GM18519 (cell line): ENCODE measurements at regions not wholly inside any gene's neighbourhood (a gene's known extent, or its start where the extent isn't known, plus 50 kb on each side); places are given as distances from the start of the nearest gene placed in this dataset.
"Not testable (repeated sequence)": the region's sequence is repeated elsewhere in the genome, so short reads cannot be mapped to it uniquely, and the experiment has no call there.

ENCODE experiments used
- ATAC-seq: cut with Tn5 transposase; IDR thresholded peaks from one replicate; pipeline ENCODE4 v1.9.1; 2021; ENCODE audit warnings: mild to moderate bottlenecking, moderate library complexity; ENCODE audit not compliant: unreplicated experiment, low FRiP score

GRCh38 chr6:58307901-58308300 lies 990.5 kb downstream of the PRIM2 start:
- not testable (repeated sequence) for ATAC-seq

GRCh38 chr6:58332108-58332507 lies 1014.7 kb downstream of the PRIM2 start:
- ATAC-seq = not testable (repeated sequence)

- ATAC-seq = not testable (repeated sequence)
Observed at GRCh38 chr6:58342287-58342686, 1024.9 kb downstream of the PRIM2 start.

DNA sequence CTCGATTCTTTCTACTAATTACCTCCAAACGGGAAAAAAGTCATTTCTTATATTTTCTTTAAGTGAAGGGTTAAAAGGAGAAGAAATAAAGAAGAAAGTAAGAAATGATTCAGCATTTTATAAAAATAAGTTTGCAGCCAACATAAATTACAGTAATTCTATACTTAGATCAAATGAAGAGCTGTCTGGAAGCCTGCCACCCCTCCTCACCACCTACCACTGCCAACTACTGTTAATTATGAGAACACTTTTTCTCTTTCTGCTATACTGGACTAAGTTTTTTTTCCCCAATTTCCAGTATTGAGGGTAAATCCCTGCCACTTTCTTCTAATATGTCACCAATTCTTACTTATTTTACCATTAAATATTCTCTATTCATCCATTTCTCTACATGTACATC lies 1030.1 kb downstream of the PRIM2 start:
- not testable (repeated sequence) for ATAC-seq

GRCh38 chr6:58351619-58352018 lies 1034.2 kb downstream of the PRIM2 start:
- not testable (repeated sequence) for ATAC-seq

DNA sequence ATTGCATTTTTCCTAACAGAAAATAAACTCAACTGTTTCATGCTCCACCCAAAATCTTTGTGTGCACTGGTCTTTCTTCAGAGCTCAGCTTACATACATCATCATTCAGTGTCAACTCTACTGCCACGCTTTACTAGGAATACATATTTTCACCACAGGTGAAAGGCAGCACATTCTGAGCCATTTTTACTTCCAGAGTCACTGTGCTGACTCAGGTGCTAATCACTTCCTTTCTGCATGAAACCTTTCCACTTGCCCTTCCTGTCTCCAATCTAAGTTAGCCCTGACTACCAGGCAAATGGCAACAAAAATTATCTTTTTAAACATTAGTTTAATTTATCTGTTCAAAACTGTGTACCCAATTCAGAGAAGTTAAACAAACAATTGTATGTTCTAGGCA lies 1041.0 kb downstream of the PRIM2 start:
- ATAC-seq = not testable (repeated sequence)

DNA sequence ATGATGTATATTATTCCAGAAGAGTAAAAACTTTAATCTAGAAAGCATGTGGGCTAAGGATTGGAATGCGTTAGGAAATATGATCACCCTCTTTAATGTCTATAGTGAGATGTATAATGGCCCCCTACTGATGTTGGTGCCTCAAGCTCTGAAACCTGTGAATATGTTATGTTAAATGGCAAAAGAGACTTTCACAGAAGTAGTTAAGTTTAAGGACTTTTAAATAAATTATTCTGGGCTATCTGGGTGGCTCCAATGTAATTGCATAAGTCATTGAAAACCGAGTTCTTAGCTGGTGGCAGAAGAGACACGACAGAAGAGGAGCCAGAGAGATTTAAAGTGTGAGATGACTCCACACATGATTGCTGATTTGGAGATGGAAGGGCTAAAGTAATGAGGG lies 1048.4 kb downstream of the PRIM2 start:
- not testable (repeated sequence) for ATAC-seq

DNA sequence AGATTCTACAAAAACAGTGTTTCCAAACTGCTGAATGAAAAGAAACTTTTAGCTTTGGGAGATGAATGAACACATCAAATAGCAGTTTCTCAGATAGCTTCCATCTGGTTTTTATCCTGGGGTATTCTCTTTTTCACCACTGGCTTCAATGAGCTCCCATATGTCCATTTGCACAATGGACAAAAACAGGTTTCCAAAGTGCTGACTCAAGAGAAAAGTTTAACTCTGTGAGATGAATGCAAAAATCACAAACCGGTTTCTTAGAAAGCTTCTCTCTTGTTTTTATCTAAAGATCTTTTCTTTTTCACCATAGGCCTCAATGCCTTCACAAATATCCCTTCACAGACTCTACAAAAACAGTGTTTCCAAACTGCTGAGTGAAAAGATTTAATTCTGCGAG lies 1089.2 kb downstream of the PRIM2 start:
- ATAC-seq = not testable (repeated sequence)

GRCh38 chr6:58419321-58419720 lies 1101.9 kb downstream of the PRIM2 start:
- no peak for ATAC-seq
